Left kidney (tissue), 1 donor: ENCODE measurements at regions not wholly inside any gene's neighbourhood (a gene's known extent, or its start where the extent isn't known, plus 50 kb on each side); places are given as distances from the start of the nearest gene placed in this dataset.
"Not testable (repeated sequence)": the region's sequence is repeated elsewhere in the genome, so short reads cannot be mapped to it uniquely, and the experiment has no call there.

Source experiments
- DNase-seq: peaks from one replicate; pipeline ENCODE4 v3.0.0-alpha.2; 2013

DNA sequence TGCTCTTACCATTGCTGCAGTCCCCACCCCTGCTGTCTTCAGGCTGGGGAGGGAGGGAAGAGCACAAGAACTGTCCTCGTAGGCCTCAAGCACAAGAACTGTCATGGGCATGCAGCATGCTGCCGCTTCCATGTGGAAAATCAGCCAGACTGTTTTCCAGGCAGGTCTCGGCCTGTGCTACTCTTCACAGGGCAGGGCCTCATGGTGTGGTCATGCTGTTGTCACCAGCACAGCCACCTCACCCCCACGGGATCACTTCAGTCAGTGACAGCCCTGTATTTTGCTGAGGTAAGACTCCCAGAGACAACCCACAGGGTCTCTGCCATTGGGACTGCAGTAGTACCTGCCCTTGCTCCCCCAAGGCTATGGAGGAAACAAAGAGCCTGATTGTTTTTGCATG, 205.3 kb downstream of the NAP1L3 start:
- DNase-seq = no peak

DNA sequence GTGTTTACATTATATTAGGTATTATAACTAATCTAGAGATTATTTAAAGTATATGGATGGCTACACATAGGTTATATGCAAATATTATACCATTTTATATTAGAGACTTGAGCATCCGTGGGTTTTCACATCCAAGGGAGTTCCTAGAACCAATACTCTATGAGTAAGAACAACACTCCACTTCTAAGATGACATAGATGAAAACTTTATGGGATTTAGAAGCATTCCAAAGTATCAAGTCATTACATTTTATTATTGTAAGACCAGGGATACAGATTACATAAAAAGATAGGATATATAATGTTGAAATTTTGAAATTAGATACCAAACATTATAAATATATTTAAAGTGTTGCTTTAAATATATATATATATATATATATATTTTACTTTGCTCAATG, 207.0 kb downstream of the NAP1L3 start:
- no peak for DNase-seq

DNA sequence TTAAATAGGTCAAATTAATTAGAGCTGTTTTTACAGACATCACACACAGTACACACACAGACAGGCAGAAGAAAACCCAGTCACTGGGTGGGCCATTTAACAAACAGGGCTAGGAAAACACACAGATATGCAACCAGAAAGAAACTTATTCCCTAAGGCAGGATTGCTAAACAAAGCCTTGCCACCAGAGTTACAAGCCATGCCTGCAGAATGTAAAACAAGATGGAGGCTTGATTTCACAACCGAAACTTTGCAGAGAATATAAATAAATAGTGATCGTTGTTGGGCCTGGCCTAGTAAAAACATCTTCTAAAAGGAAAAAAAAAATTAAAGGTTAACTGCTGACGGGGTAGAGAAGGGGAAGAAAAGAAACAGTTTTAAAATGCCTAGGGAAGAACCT, 212.3 kb downstream of the NAP1L3 start:
- no peak for DNase-seq

DNA sequence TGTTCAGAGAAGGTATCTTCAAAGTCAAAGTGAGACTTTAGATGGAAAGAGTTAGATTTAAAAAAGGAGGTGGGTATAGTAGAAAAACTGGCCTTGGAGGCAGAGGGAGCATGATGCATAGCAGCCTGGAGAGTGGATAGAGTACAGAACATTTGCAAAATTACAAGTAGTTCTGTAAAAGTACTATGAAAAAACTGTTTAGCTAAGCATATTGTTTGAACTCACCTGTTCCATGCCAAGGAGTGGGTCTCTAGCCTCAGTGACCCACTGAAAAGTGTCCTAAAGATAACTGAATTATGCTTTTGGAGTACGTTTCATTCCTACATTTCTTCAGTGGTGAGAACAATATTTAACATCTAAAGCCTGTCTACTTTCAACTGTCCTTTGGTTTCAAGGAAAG, 218.9 kb downstream of the NAP1L3 start:
- DNase-seq = no peak

DNA sequence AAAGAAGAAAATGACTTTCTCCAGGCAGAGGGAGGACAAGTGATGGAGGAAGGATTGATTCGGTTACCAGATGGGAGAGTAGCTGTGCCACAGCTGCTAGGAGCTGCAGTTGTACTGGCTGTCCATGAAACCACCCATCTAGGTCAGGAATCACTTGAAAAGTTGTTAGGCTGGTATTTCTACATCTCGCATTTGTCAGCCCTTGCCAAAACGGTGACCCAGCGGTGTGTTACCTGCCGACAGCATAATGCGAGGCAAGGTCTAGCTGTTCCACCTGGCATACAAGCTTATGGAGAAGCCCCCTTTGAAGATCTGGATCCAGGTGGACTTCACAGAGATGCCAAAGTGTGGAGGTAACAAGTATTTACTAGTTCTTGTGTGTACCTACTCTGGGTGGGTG, 238.7 kb downstream of the NAP1L3 start:
- not testable (repeated sequence) for DNase-seq

DNA sequence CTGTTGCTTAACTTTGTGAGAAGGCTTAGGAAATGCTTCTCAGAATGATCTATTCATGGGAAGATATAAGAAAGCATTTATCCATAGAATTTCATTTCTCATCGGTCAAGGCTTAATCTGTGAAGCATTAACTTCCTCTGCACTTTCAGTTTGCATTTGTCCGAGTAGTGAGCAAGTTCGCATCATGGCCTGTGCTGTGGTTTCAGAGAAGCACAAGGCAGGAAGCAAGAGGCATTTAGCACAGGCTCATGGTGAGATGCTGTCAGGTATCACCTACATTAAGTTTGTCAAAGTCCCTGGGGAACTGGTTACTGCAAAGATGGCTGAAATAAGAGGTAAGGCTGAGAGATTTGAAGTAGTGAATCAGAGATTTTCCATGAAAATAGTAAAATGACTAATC, 244.9 kb downstream of the NAP1L3 start:
- no peak for DNase-seq

DNA sequence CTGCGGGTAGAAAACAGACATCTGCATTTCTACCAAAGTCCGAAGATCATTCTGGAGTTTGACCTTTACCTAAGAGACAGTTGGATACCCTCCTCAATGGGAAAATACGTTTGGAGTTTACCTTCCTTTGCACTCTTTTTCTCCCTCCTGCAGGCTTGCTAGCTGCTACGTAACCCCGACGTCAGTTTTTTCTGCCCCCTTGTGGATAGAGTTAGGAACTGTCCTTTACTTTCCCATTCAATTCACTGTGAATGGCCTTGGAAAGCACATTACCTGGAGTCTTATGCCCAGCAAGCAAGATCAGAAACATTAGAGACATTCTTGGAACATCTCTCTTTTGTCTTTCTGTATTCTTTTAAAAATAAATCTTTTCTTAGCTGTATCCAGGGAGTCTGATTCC, 250.7 kb downstream of the NAP1L3 start:
- DNase-seq = peak; percentile 11

DNA sequence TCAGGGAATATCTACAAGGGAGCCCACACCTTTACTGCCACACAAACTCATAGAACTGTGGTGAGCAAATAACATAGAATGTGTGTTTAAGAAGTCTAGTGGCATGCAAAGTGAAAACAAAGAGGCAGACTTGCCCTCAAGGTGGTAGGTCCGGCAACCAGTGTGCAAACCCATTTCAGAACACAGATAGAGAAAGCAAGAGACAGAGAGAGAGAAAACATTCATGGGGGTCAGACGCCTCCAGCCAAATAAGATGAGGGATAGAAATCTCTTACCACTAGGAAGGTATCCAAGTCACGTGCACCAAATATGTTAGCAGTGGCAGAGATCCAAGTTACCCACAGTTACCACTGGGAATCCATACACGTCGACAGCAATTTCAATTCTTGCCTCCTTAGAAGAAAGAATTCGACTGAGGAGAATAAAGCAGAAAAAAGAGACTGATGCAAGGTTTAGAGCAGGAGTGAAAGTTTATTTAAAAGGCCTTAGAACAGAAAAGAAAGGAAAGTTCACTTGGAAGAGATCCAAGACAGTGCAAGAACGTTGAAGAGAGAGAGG, 252.8 kb downstream of the NAP1L3 start:
- DNase-seq = no peak

DNA sequence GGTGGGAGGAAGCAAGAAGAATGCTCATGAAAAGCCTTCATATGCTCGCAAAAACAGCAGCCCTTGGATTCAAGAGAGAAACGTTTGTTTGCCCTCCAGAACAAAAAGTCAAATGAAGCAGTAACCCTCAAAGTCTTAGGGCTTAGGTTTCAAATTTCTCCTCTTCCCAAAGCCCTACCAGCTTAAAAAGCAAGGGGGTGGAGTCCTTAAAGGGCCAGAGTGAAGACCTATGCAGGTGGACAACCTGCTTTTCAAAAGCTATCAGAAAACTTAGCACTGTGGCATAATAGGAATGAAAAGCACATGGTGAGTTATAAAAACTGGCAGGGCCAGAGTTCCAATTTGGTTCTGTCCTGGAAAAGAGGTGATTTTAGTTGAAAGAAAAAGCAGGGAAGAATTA, 253.3 kb downstream of the NAP1L3 start:
- DNase-seq = no peak

DNA sequence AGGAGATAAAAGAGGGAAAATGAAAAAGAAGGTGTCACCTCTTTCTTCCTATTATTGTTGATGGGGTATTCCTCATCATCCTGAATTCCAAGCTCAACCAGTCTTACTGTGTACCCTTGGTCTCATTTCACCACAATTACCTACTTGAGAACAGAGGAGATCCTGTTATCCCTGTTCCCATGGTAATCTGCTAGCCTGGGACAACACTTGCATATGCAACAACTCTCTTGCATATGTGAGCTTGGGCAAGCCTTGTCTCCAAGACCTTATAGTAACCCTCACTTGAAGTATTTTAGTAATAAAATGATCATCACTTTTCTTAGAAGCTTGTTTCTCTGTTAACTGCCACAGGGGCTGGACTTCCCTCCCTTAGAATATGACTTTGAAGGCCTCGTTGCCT, 253.7 kb downstream of the NAP1L3 start:
- no peak for DNase-seq

DNA sequence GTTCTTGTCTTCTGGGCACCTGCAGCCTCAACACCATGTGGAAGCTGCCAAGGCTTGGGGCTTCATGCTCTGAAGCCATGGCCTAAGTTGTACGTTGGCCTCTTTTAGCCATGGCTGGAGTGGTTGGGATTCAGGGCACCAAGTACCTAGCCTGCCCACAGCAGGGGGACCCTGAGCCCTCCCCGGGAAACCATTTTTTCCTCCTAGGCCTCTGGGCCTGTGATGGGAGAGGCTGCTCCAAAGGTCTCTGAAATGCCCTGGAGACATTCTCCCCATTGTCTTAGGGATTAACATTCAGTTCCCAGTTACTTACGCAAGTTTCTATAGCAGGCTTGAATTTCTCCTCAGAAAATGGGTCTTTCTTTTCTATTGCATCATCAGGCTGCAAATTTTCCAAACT, 269.3 kb downstream of the NAP1L3 start:
- DNase-seq = no peak

DNA sequence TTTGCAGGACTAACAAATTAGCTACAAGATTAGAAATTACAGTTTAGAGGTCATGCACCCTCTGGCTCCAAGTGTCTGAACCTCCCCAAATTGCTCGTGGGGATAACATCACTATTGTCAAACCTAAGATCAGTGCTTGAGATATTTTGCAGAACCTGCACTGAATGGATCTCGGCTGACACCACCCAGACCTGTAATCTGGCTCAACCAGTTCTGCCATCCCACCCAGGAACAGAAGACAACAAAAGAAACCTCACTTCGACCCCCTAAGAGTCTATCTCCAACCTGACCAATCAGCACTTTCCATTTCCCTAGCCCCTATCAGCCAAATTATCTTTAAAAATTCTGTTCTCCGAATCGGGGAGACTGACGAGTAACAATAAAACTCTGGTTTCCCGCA, 318.7 kb downstream of the NAP1L3 start:
- DNase-seq = no peak

DNA sequence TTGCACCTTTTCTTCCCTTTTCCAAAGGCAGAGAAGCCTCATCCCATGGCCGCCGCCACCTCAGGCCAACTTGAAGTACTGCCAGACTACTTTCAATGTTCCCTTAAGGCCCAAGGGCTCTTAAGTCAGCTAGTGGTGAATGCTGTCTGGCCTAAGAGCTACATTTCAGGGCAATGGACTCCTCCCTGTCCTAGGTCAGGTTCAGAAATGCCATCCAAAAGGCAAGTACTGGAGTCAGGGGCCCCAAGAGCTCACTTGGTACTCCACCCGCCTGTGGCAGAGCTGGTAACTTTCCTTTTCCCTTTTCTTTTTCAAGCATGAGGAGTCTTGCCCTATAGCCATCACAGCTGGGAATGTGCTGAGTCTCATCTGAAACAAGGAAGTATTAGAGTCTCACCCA, 327.1 kb downstream of the NAP1L3 start:
- DNase-seq = no peak

DNA sequence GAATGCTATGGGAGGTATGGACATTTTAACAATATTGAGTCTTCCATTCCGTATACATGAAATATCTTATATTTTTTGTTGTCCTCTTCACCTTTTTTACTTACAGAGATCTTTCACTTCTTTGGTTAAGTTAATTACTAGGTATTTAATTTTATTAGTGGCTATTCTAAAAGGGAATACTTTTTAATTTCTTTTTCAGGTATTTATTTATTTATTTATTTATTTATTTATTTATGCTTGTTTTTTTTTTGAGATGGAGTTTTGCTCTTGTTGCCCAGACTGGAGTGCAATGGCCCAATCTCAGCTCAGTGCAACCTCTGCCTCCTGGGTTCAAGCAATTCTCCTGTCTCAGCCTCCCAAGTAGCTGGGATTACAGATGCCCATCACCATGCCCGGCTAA, 329.1 kb downstream of the NAP1L3 start:
- DNase-seq = not testable (repeated sequence)

DNA sequence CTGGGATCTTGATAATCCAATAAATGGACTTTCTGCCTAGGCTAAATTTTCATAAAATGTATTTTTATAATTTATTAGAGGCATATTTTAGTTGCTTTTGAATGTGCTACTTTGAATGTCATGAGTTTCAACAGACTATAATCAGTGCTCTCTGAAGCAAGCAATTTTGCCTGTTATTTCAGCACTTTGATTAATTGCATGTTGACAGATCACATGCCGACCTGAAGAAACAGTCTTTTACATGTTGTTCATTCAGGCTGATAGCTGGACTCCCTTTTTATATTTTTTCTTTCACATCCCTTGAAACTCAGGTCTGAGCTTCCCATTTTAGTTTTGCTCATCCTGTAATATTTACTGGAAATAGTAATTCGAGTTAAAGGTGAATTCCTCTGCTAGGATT, 341.0 kb downstream of the NAP1L3 start:
- no peak for DNase-seq

DNA sequence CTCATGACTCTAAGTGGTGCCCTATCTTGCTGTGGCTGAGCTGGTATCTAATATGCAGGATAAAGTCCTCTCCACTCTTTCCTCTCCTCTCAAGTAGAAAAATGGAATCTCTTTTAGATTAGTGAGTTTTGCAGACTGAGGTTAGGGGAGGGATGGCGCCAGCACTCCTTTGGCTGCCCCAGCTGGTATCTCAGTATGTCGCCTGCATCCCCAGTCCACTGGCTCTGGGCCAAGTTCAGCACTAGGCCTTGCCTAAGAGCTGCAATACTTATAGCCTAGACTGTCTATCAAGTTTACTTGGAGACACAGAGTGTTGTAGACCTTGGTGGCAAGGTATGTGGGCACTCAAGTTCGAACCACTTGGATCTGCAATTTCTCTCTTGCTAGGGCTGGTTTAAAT, 351.3 kb downstream of the NAP1L3 start:
- DNase-seq = no peak

DNA sequence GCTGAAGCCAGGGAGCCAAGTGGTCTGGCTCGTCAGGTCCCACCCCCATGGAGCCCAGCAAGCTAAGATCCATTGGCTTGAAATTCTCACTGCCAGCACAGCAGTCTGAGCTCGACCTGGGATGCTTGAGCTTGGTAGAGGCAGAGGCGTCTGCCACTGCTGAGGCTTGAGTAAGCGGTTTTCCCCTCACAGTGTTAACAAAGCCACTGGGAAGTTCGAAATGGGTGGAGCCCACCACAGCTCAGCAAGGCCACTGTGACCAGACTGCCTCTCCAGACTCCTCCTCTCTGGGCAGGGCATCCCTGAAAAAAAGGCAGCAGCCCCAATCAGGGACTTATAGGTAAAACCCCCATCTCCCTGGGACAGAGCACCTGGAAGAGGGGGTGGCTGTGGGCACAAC, 353.8 kb downstream of the NAP1L3 start:
- DNase-seq = no peak
